ENCODE measurements at regions not wholly inside any gene's neighbourhood (a gene's known extent, or its start where the extent isn't known, plus 50 kb on each side); places are given as distances from the start of the nearest gene placed in this dataset.

GRCh38 chr3:99516936-99517335 is 121.5 kb upstream of the COL8A1 start:
- Mint-ChIP-seq H3K9me3 (ENCODE audit: unreplicated experiment) (no peaks in the 10 kb centered on the region), H3K27me3 (ENCODE audit: insufficient read depth, unreplicated experiment) (peaks cover 2% of the 10 kb centered on the region), H3K27ac (ENCODE audit: unreplicated experiment) (no peak overlapping the region), H3K4me1 (ENCODE audit: low read depth, unreplicated experiment) (peaks cover 7% of the 10 kb centered on the region), H3K4me3 (ENCODE audit: unreplicated experiment) (no peak overlapping the region), H3K36me3 (ENCODE audit: insufficient read depth, unreplicated experiment) (no peaks in the 10 kb centered on the region)
- Histone ChIP-seq H3K4me1 (no peaks in the 10 kb centered on the region), H3K4me3 (ENCODE audit: low read depth, low read length) (no peak overlapping the region), H3K9me3 (no peaks in the 10 kb centered on the region), H3K27me3 (replicated peaks; ENCODE audit: control insufficient read depth, insufficient read depth, low read length) (no peaks in the 10 kb centered on the region), H3K36me3 (ENCODE audit: control insufficient read depth, insufficient read depth, low read length) (no peaks in the 10 kb centered on the region)
- ChIA-PET CTCF (no interaction called here), POLR2A (no interaction called here)
- TF ChIP-seq CTCF (IDR thresholded peaks at IDR 0.05; ENCODE audit: insufficient read depth in 1 of 2, low read depth in 1 of 2, low read length in 1 of 2, severe bottlenecking in 1 of 2, unreplicated experiment in 1 of 2): no peak
- intact Hi-C loops (cut with micrococcal nuclease; ENCODE audit: unreplicated experiment): no loop called here
- no TSS peak for BruUV-seq (replicated peaks)
- no peak for DNase-seq

GRCh38 chr3:99515891-99516290 is 122.5 kb upstream of the COL8A1 start:
- Mint-ChIP-seq H3K9me3 (ENCODE audit: unreplicated experiment) (no peaks in the 10 kb centered on the region), H3K27me3 (ENCODE audit: insufficient read depth, unreplicated experiment) (peaks cover 2% of the 10 kb centered on the region), H3K27ac (ENCODE audit: unreplicated experiment) (no peak overlapping the region), H3K4me1 (ENCODE audit: low read depth, unreplicated experiment) (peaks cover 7% of the 10 kb centered on the region), H3K36me3 (ENCODE audit: insufficient read depth, unreplicated experiment) (no peaks in the 10 kb centered on the region), H3K4me3 (ENCODE audit: unreplicated experiment) (no peak overlapping the region)
- intact Hi-C loops (cut with micrococcal nuclease; ENCODE audit: unreplicated experiment): no loop called here
- Histone ChIP-seq H3K4me1 (no peaks in the 10 kb centered on the region), H3K27me3 (replicated peaks; ENCODE audit: control insufficient read depth, insufficient read depth, low read length) (no peaks in the 10 kb centered on the region), H3K4me3 (ENCODE audit: low read depth, low read length) (no peak overlapping the region), H3K36me3 (ENCODE audit: control insufficient read depth, insufficient read depth, low read length) (no peaks in the 10 kb centered on the region), H3K9me3 (no peaks in the 10 kb centered on the region)
- CTCF ChIA-PET: no interaction called here
- no TSS peak for BruUV-seq (replicated peaks)
- DNase-seq: no peak
- TF ChIP-seq CTCF (IDR thresholded peaks at IDR 0.05; ENCODE audit: insufficient read depth in 1 of 2, low read depth in 1 of 2, low read length in 1 of 2, severe bottlenecking in 1 of 2, unreplicated experiment in 1 of 2): no peak
- POLR2A ChIA-PET: no interaction called here

GRCh38 chr3:99509224-99509623 is 129.2 kb upstream of the COL8A1 start:
- Mint-ChIP-seq H3K9me3 (ENCODE audit: unreplicated experiment) (no peaks in the 10 kb centered on the region), H3K36me3 (ENCODE audit: insufficient read depth, unreplicated experiment) (no peaks in the 10 kb centered on the region), H3K4me3 (ENCODE audit: unreplicated experiment) (no peak overlapping the region), H3K27me3 (ENCODE audit: insufficient read depth, unreplicated experiment) (no peaks in the 10 kb centered on the region), H3K4me1 (ENCODE audit: low read depth, unreplicated experiment) (peaks cover 7% of the 10 kb centered on the region), H3K27ac (ENCODE audit: unreplicated experiment) (no peak overlapping the region)
- no TSS peak for BruUV-seq (replicated peaks)
- intact Hi-C loops (cut with micrococcal nuclease; ENCODE audit: unreplicated experiment): no loop called here
- Histone ChIP-seq H3K36me3 (ENCODE audit: control insufficient read depth, insufficient read depth, low read length) (no peaks in the 10 kb centered on the region), H3K4me3 (ENCODE audit: low read depth, low read length) (no peak overlapping the region), H3K4me1 (no peaks in the 10 kb centered on the region), H3K9me3 (no peaks in the 10 kb centered on the region), H3K27me3 (replicated peaks; ENCODE audit: control insufficient read depth, insufficient read depth, low read length) (no peaks in the 10 kb centered on the region)
- no peak for TF ChIP-seq CTCF (IDR thresholded peaks at IDR 0.05; ENCODE audit: insufficient read depth in 1 of 2, low read depth in 1 of 2, low read length in 1 of 2, severe bottlenecking in 1 of 2, unreplicated experiment in 1 of 2)
- no peak for DNase-seq
- POLR2A ChIA-PET: no interaction called here
- CTCF ChIA-PET: no interaction called here

Data from Caco-2 (cell line).